GM20000 (cell line): ENCODE measurements at regions not wholly inside any gene's neighbourhood (a gene's known extent, or its start where the extent isn't known, plus 50 kb on each side); places are given as distances from the start of the nearest gene placed in this dataset.

ENCODE experiments used
- DNase-seq: peaks from one replicate; pipeline ENCODE4 v3.0.0; 2012; ENCODE audit warnings: low spot score
- CTCF ChIP-seq: IDR thresholded peaks from 2 replicates; pipeline ENCODE4 v1.5.1; 2012; ENCODE audit warnings: mild to moderate bottlenecking, control low read depth; ENCODE audit errors: extremely low read depth, missing control alignments

GRCh38 chr1:104718752-104719151 is 969.1 kb downstream of the AMY1C start:
- no peak for TF ChIP-seq CTCF
- DNase-seq, result no peak

GRCh38 chr1:104720741-104721140 is 971.0 kb downstream of the AMY1C start:
- DNase-seq, result no peak
- TF ChIP-seq CTCF, result no peak

GRCh38 chr1:104726917-104727316 is 977.2 kb downstream of the AMY1C start:
- DNase-seq, result no peak
- no peak for TF ChIP-seq CTCF

GRCh38 chr1:104733866-104734265 is 984.2 kb downstream of the AMY1C start:
- DNase-seq, result no peak

GRCh38 chr1:104745875-104746274 is 996.2 kb downstream of the AMY1C start:
- TF ChIP-seq CTCF, result no peak
- no peak for DNase-seq

More at GRCh38 chr1:104733866-104734265, 984.2 kb downstream of the AMY1C start:
- TF ChIP-seq CTCF, result no peak

GRCh38 chr1:104746994-104747393 is 997.3 kb downstream of the AMY1C start:
- DNase-seq, result no peak
- no peak for TF ChIP-seq CTCF

GRCh38 chr1:104760017-104760416 is 1010.3 kb downstream of the AMY1C start:
- DNase-seq, result peak; percentile 19
- no peak for TF ChIP-seq CTCF
